NCI-H748 treated with DMSO at 0.1 percent for 48 hours (cell line): ENCODE measurements at regions not wholly inside any gene's neighbourhood (a gene's known extent, or its start where the extent isn't known, plus 50 kb on each side); places are given as distances from the start of the nearest gene placed in this dataset.

Source experiments
- DNase-seq: peaks from one replicate; lab custom pipeline; 2025; lab: John Stamatoyannopoulos, UW

GRCh38 chr18:41621177-41621576, 333.9 kb upstream of the PIK3C3 start:
- no peak for DNase-seq

- DNase-seq: peak; percentile 75
Measured at GRCh38 chr18:41618147-41618546, 336.9 kb upstream of the PIK3C3 start.

GRCh38 chr18:41617647-41618046, 337.4 kb upstream of the PIK3C3 start:
- DNase-seq: no peak

- DNase-seq: no peak
Measured at GRCh38 chr18:41613003-41613609, 341.9 kb upstream of the PIK3C3 start.

GRCh38 chr18:41604964-41605363, 350.1 kb upstream of the PIK3C3 start:
- DNase-seq: no peak

- no peak for DNase-seq
Measured at GRCh38 chr18:41602034-41602433, 353.0 kb upstream of the PIK3C3 start.

GRCh38 chr18:41600693-41601391, 354.2 kb upstream of the PIK3C3 start:
- no peak for DNase-seq

GRCh38 chr18:41599466-41599865, 355.6 kb upstream of the PIK3C3 start:
- no peak for DNase-seq

GRCh38 chr18:41594582-41594981, 360.5 kb upstream of the PIK3C3 start:
- DNase-seq: no peak

- no peak for DNase-seq
Measured at GRCh38 chr18:41593171-41593675, 361.8 kb upstream of the PIK3C3 start.

- no peak for DNase-seq
Measured at GRCh38 chr18:41587976-41588375, 367.1 kb upstream of the PIK3C3 start.

GRCh38 chr18:41585512-41585911, 369.5 kb upstream of the PIK3C3 start:
- no peak for DNase-seq

GRCh38 chr18:41579185-41579584, 375.8 kb upstream of the PIK3C3 start:
- no peak for DNase-seq

GRCh38 chr18:41577529-41577928, 377.5 kb upstream of the PIK3C3 start:
- no peak for DNase-seq

GRCh38 chr18:41576643-41577042, 378.4 kb upstream of the PIK3C3 start:
- DNase-seq: no peak

- peak; percentile 79 for DNase-seq
Measured at GRCh38 chr18:41569867-41570266, 385.2 kb upstream of the PIK3C3 start.

- no peak for DNase-seq
Measured at GRCh38 chr18:41561961-41562360, 393.1 kb upstream of the PIK3C3 start.

- DNase-seq: no peak
Measured at GRCh38 chr18:41558715-41559114, 396.3 kb upstream of the PIK3C3 start.

- DNase-seq: no peak
Measured at GRCh38 chr18:41553716-41554115, 401.3 kb upstream of the PIK3C3 start.

GRCh38 chr18:41548521-41549260, 406.3 kb upstream of the PIK3C3 start:
- DNase-seq: no peak

GRCh38 chr18:41545091-41545888, 409.7 kb upstream of the PIK3C3 start:
- DNase-seq: no peak

- no peak for DNase-seq
Measured at GRCh38 chr18:41543815-41544214, 411.2 kb upstream of the PIK3C3 start.
